ENCODE measurements at regions not wholly inside any gene's neighbourhood (a gene's known extent, or its start where the extent isn't known, plus 50 kb on each side); places are given as distances from the start of the nearest gene placed in this dataset.

- TF ChIP-seq CTCF (IDR thresholded peaks at IDR 0.05) (no peak), EP300 (IDR thresholded peaks at IDR 0.05; ENCODE audit: low read depth) (no peak)
These were observed 143.4 kb upstream of the GLI3 start for GRCh38 chr7:42380401-42380800.

Data from transverse colon (tissue), 3 donors.